IPS-20b (cell line): ENCODE measurements at regions not wholly inside any gene's neighbourhood (a gene's known extent, or its start where the extent isn't known, plus 50 kb on each side); places are given as distances from the start of the nearest gene placed in this dataset.

Experiments used
- H3K27ac ChIP-seq: one replicate; pipeline ENCODE4 v1.5.1; 2013; ENCODE audit warnings: low read length
- H3K27me3 ChIP-seq: 2 replicates; pipeline ENCODE4 v1.6.1; 2013; ENCODE audit warnings: mild to moderate bottlenecking, low read length, inconsistent platforms; ENCODE audit not compliant: insufficient read depth
- H3K36me3 ChIP-seq: 2 replicates; pipeline ENCODE4 v1.6.1; 2013; ENCODE audit warnings: low read depth, mild to moderate bottlenecking, inconsistent platforms, low read length, moderate library complexity; ENCODE audit not compliant: insufficient read depth
- H3K4me1 ChIP-seq: 2 replicates; pipeline ENCODE4 v1.6.1; 2013; ENCODE audit warnings: mild to moderate bottlenecking, control low read depth, inconsistent platforms, low read length, moderate library complexity; ENCODE audit not compliant: insufficient read depth
- H3K4me3 ChIP-seq: 2 replicates; pipeline ENCODE4 v1.5.1; 2013; ENCODE audit warnings: mild to moderate bottlenecking, low read length, inconsistent platforms
- H3K9ac ChIP-seq: 2 replicates; pipeline ENCODE4 v1.6.1; 2013; ENCODE audit warnings: low read depth, mild to moderate bottlenecking, inconsistent platforms, low read length, moderate library complexity
- H3K9me3 ChIP-seq: 2 replicates; pipeline ENCODE4 v1.6.1; 2013; ENCODE audit warnings: mild to moderate bottlenecking, low read depth, low read length, inconsistent platforms; ENCODE audit not compliant: insufficient read depth

- Histone ChIP-seq H3K27me3 (no peaks in the 10 kb centered on the region), H3K36me3 (no peaks in the 10 kb centered on the region), H3K4me1 (peaks cover 7% of the 10 kb centered on the region), H3K9me3 (no peaks in the 10 kb centered on the region), H3K9ac (no peak overlapping the region), H3K27ac (no peak overlapping the region), H3K4me3 (no peak overlapping the region)
Observed at GRCh38 chr2:221779614-221780067, 207.5 kb upstream of the EPHA4 start.

DNA sequence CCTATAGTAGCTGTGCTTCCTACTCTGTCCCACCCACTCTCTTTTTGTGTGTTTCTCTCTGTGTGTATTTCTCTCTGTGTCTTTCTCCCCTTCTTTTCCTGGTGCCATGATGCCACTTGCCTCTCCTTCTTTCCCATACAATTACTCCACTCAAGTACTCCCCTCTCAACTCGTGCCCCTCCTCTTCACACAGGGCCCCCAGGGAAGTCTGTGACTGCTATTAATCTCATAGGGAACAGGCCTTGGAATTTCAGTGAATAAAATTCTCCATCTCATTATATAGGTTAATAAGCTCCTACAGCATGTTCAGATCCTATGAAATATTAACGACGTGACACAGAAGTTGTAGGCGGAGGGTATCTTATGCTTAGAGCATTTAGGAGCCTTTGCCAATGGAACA is 205.9 kb upstream of the EPHA4 start:
- Histone ChIP-seq H3K27ac (no peak overlapping the region), H3K4me3 (no peak overlapping the region), H3K9me3 (no peaks in the 10 kb centered on the region), H3K9ac (no peak overlapping the region), H3K4me1 (peaks cover 14% of the 10 kb centered on the region), H3K36me3 (no peaks in the 10 kb centered on the region), H3K27me3 (no peaks in the 10 kb centered on the region)

DNA sequence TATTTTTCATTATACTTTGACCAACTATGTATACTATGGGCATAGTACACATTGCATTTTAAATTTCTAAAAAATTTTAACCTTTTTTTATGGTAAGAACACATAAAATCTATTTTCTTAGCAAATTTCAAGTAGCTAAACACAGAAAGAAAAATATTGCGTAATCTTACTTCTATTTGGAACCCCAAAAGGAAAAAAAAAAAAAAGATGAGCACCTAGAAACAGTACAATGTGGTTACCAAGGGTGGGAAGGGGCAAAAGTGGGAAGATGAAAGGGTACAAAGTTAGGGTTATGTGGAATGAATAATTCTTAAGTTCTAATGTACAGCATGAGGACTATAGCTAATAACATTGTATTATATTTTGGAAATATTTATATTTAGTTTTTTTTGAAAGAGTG is 205.0 kb upstream of the EPHA4 start:
- H3K4me1 ChIP-seq, result peaks cover 14% of the 10 kb centered on the region
- no peaks in the 10 kb centered on the region for H3K36me3 ChIP-seq
- H3K27ac ChIP-seq, result no peak overlapping the region
- H3K27me3 ChIP-seq, result no peaks in the 10 kb centered on the region
- no peak overlapping the region for H3K4me3 ChIP-seq
- no peaks in the 10 kb centered on the region for H3K9me3 ChIP-seq
- H3K9ac ChIP-seq, result no peak overlapping the region

GRCh38 chr2:221775096-221775495 is 203.0 kb upstream of the EPHA4 start:
- Histone ChIP-seq H3K9me3 (no peaks in the 10 kb centered on the region), H3K4me1 (peaks cover 14% of the 10 kb centered on the region), H3K27ac (no peak overlapping the region), H3K9ac (no peak overlapping the region), H3K36me3 (no peaks in the 10 kb centered on the region), H3K4me3 (no peak overlapping the region), H3K27me3 (no peaks in the 10 kb centered on the region)

- Histone ChIP-seq H3K36me3 (no peaks in the 10 kb centered on the region), H3K27me3 (no peaks in the 10 kb centered on the region), H3K9ac (no peak overlapping the region), H3K27ac (no peak overlapping the region), H3K9me3 (no peaks in the 10 kb centered on the region), H3K4me1 (peaks cover 12% of the 10 kb centered on the region), H3K4me3 (no peak overlapping the region)
Observed at GRCh38 chr2:221774136-221774535, 202.0 kb upstream of the EPHA4 start.

DNA sequence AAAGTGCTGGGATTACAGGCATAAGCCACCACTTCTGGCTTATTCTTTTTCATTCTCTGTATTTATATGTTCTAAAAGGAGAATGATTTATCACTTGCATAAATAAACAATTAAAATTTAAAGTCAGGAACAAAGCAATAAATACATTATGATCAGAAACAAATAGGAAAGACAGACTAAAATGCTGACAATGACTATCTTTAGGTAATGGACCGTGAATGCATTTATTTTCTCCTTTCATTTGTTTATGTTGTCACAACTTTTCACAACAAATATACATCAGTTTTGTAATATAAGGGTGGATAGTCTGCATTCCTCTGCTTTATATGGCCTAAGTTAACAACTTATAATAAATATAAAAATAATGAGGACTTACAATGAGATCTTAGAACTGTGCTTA is 199.2 kb upstream of the EPHA4 start:
- no peaks in the 10 kb centered on the region for H3K36me3 ChIP-seq
- no peaks in the 10 kb centered on the region for H3K27me3 ChIP-seq

DNA sequence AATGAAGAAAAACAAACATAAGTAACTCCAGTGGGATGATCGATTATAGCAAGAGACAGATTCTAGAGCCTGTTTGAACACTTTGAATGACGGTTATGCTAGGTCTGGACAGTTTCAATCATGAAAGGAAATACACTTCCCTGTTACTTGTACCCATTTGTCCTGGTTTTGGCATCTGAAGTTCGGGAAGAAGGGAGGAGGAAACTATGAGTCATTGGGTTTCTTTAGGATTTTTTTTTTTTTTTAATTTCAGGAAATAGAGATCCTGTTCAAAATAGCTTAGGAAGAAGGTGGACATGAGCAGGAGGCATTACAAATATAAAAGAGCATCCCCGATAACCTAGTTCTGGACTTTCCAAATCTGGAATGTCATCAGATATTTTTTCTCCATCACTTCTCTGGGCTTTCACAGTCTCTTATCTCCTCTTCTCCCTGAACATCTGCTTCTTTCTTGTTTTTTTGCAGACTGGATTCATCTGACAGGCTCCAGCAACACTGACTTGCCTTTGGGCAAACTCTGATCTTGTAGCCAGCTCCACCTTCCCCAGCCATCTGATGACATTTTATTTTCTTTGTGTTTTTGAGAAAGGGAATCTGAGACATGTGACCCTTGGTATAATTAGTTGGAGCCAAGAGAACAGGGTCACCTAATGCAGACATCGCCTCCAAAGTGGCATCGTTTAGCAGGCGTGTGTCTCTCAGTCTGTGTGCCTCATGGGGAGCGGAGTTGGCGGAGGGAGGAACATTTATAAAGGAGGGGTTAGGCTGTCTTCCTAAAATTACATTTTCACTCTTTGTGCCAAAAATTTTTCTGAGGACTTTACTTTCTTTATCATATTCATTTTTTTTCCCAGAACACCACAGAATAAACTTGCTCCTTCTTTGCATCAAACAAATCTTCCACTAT is 195.3 kb upstream of the EPHA4 start:
- Histone ChIP-seq H3K4me3 (no peak overlapping the region), H3K9ac (no peak overlapping the region), H3K36me3 (no peaks in the 10 kb centered on the region), H3K27ac (no peak overlapping the region), H3K4me1 (peaks cover 5% of the 10 kb centered on the region; the same call in 1 of the 2 replicates), H3K9me3 (no peaks in the 10 kb centered on the region), H3K27me3 (no peaks in the 10 kb centered on the region)

More for the DNA sequence above, 199.2 kb upstream of the EPHA4 start:
- Histone ChIP-seq H3K4me3 (no peak overlapping the region), H3K27ac (no peak overlapping the region), H3K4me1 (peaks cover 12% of the 10 kb centered on the region), H3K9ac (no peak overlapping the region), H3K9me3 (no peaks in the 10 kb centered on the region)

DNA sequence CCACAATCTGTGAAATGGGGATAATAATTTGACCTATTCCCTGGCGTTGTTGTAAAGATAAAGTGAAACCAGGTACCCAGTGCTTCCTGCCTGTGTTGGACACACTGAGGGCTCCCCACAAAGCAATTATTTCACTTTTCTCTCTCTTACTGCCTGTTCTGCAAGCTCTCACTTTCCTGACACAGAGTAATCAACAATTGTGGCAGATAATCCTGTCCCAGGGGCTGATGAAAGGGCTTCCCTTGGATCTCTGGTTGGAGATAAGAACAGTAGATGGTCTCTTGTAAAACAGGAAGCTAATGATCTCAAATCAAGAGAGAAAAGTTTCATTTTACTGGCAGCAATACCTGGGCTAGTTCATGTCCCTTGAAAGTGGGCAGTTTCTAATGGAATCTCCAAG is 190.4 kb upstream of the EPHA4 start:
- no peaks in the 10 kb centered on the region for H3K36me3 ChIP-seq
- H3K9ac ChIP-seq, result no peak overlapping the region
- no peaks in the 10 kb centered on the region for H3K4me1 ChIP-seq
- no peaks in the 10 kb centered on the region; the same call in 1 of the 2 replicates for H3K9me3 ChIP-seq
- H3K4me3 ChIP-seq, result no peak overlapping the region
- no peaks in the 10 kb centered on the region for H3K27me3 ChIP-seq
- no peak overlapping the region for H3K27ac ChIP-seq

- no peak overlapping the region for H3K4me3 ChIP-seq
- H3K27me3 ChIP-seq, result no peaks in the 10 kb centered on the region
- H3K27ac ChIP-seq, result no peak overlapping the region
- no peaks in the 10 kb centered on the region for H3K4me1 ChIP-seq
- no peak overlapping the region for H3K9ac ChIP-seq
- H3K9me3 ChIP-seq, result no peaks in the 10 kb centered on the region; the same call in 1 of the 2 replicates
- no peaks in the 10 kb centered on the region for H3K36me3 ChIP-seq
Observed at GRCh38 chr2:221761260-221761659, 189.2 kb upstream of the EPHA4 start.

GRCh38 chr2:221758076-221758475 is 186.0 kb upstream of the EPHA4 start:
- Histone ChIP-seq H3K36me3 (no peaks in the 10 kb centered on the region), H3K4me1 (no peaks in the 10 kb centered on the region), H3K27me3 (no peaks in the 10 kb centered on the region), H3K9ac (no peak overlapping the region), H3K4me3 (no peak overlapping the region), H3K27ac (no peak overlapping the region), H3K9me3 (no peaks in the 10 kb centered on the region; the same call in 1 of the 2 replicates)

DNA sequence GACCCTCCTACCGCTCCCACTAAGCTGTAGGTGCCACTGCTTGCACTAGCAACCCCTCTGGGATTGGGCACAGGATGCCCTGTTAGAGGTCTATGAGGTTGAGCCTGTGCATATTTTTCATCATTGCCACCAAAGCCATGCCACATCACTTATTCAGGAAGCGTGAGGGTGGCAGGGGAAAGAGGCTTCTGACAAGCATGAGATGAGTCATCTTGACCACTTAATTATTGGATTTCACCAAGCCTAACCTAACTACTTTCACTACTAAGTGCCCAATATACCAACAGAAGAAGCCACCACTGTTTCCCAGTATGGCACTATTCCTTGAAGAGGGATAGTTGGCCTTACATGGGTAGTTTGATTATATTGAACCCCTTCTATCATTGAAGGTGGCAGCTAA is 181.3 kb upstream of the EPHA4 start:
- no peaks in the 10 kb centered on the region for H3K9me3 ChIP-seq
- H3K36me3 ChIP-seq, result no peaks in the 10 kb centered on the region
- H3K27ac ChIP-seq, result no peak overlapping the region
- no peak overlapping the region for H3K4me3 ChIP-seq
- no peaks in the 10 kb centered on the region for H3K27me3 ChIP-seq
- H3K9ac ChIP-seq, result no peak overlapping the region
- H3K4me1 ChIP-seq, result no peaks in the 10 kb centered on the region

DNA sequence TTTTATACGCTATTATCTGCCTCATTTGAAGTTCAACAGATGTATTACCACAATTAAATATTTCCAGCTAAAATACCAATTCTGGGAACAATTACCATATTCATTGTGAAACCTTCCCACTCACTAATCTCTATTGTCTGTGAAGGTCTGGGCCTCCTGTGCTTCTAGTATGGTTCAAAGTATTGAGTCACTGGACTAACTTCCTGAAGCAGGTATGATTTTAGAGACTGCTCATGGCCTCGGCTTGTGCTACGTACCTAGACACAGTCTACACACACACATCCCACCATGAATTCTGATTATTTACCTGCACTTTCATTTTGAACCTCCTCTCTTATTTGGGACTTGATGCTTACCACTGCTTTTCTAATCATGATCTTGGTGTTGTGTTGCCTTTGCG is 180.7 kb upstream of the EPHA4 start:
- H3K9ac ChIP-seq, result no peak overlapping the region
- H3K27me3 ChIP-seq, result no peaks in the 10 kb centered on the region
- H3K27ac ChIP-seq, result no peak overlapping the region
- no peaks in the 10 kb centered on the region for H3K36me3 ChIP-seq
- no peak overlapping the region for H3K4me3 ChIP-seq
- H3K4me1 ChIP-seq, result no peaks in the 10 kb centered on the region
- no peaks in the 10 kb centered on the region for H3K9me3 ChIP-seq
